Kidney (tissue), 13 donors: ENCODE measurements at regions not wholly inside any gene's neighbourhood (a gene's known extent, or its start where the extent isn't known, plus 50 kb on each side); places are given as distances from the start of the nearest gene placed in this dataset.

Source experiments
- DNase-seq, 5 donors: peaks; one replicate each; pipeline ENCODE4 v3.0.0-alpha.2; 2013 to 2020
- FAIRE-seq: peaks from 2 replicates; lab custom pipeline; 2012; peaks lifted over from hg19 to GRCh38; lab: Jason Lieb, UNC
- H3K27ac ChIP-seq, 2 donors: one replicate each; pipeline ENCODE4 v1.7.0; 2013; ENCODE audit warnings: low read depth in 2 of 2, low read length in 2 of 2, inconsistent platforms in 1 of 2
- H3K27me3 ChIP-seq: one replicate; pipeline ENCODE4 v1.7.1; 2013; ENCODE audit warnings: low read length, inconsistent platforms; ENCODE audit not compliant: control insufficient read depth, insufficient read depth
- H3K36me3 ChIP-seq, 3 donors: one replicate each; pipeline versions ENCODE4 v1.7.0 to v1.7.1; 2013; ENCODE audit warnings: low read length in 3 of 3, control low read depth in 1 of 3, inconsistent platforms in 1 of 3; ENCODE audit not compliant: insufficient read depth in 3 of 3, control insufficient read depth in 2 of 3
- H3K4me1 ChIP-seq, 3 donors: one replicate each; pipeline versions ENCODE4 v1.7.0 to v1.7.1; 2013; ENCODE audit warnings: low read length in 3 of 3, inconsistent platforms in 1 of 3, low read depth in 1 of 3; ENCODE audit not compliant: control insufficient read depth in 2 of 3, insufficient read depth in 2 of 3
- H3K4me3 ChIP-seq, 3 donors: one replicate each; pipeline versions ENCODE4 v1.7.0 to v1.8.1; 2013; ENCODE audit warnings: low read length in 3 of 3, control low read depth in 1 of 3, inconsistent platforms in 1 of 3
- H3K9ac ChIP-seq, 3 donors: one replicate each; pipeline versions ENCODE4 v1.7.0 to v1.7.1; 2013; ENCODE audit warnings: low read length in 3 of 3, control low read depth in 1 of 3, inconsistent platforms in 1 of 3
- H3K9me3 ChIP-seq, 3 donors: one replicate each; pipeline versions ENCODE4 v1.7.0 to v1.7.1; 2013; ENCODE audit warnings: low read length in 3 of 3, control low read depth in 1 of 3, inconsistent platforms in 1 of 3; ENCODE audit not compliant: control insufficient read depth in 2 of 3, insufficient read depth in 1 of 3
- intact Hi-C: fragments of 100-400 bp; cut with DNase I; formaldehyde crosslinking; loops from one replicate; pipeline ENCODE4 v1.11.1; 2022
- TF ChIP-seq, protein P1 (sequence below): IDR thresholded peaks from 3 replicates; pipeline ENCODE4 v1.5.1; 2012; ENCODE audit warnings: mild to moderate bottlenecking, moderate library complexity, borderline replicate concordance; ENCODE audit not compliant: insufficient read depth; ENCODE audit errors: extremely low read depth
- donor health status: control.
- donor health status: control.
- donor health status: control.
- donor health status: control.
- donor health status: control.
- donor health status: DM: yes; HTN: yes; CAD: no.
- donor health status: Normal renal cell carcinoma (clear cell type).

DNA sequence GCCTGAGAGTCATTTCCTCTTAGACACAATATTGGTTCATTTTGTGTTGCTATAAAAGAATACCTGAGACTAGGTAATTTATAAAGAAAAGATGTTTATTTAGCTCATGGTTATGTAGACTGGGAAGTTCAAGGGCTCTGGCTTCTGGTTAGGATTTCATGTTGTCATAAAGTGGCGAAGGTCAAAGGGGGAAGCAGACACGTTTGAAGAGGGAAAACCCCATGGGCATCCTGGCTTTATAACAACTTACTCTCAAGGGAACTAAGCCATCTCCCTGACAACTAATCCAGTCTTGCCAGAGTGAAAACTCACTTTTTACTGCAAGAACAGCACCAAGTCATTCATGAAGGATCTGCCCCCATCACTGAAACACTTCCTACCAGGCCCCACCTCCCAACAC, 89.7 kb upstream of the RNF152 start:
- Histone ChIP-seq H3K4me3 (no peak overlapping the region), H3K9ac (no peak overlapping the region), H3K9me3 (no peaks in the 10 kb centered on the region), H3K4me1 (no peaks in the 10 kb centered on the region), H3K27ac (no peak overlapping the region), H3K36me3 (no peaks in the 10 kb centered on the region), H3K27me3 (no peaks in the 10 kb centered on the region)
- TF ChIP-seq, protein P1, sequence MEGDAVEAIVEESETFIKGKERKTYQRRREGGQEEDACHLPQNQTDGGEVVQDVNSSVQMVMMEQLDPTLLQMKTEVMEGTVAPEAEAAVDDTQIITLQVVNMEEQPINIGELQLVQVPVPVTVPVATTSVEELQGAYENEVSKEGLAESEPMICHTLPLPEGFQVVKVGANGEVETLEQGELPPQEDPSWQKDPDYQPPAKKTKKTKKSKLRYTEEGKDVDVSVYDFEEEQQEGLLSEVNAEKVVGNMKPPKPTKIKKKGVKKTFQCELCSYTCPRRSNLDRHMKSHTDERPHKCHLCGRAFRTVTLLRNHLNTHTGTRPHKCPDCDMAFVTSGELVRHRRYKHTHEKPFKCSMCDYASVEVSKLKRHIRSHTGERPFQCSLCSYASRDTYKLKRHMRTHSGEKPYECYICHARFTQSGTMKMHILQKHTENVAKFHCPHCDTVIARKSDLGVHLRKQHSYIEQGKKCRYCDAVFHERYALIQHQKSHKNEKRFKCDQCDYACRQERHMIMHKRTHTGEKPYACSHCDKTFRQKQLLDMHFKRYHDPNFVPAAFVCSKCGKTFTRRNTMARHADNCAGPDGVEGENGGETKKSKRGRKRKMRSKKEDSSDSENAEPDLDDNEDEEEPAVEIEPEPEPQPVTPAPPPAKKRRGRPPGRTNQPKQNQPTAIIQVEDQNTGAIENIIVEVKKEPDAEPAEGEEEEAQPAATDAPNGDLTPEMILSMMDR: no peak
- DNase-seq: no peak
- FAIRE-seq: no peak
- intact Hi-C loops: no loop called here

DNA sequence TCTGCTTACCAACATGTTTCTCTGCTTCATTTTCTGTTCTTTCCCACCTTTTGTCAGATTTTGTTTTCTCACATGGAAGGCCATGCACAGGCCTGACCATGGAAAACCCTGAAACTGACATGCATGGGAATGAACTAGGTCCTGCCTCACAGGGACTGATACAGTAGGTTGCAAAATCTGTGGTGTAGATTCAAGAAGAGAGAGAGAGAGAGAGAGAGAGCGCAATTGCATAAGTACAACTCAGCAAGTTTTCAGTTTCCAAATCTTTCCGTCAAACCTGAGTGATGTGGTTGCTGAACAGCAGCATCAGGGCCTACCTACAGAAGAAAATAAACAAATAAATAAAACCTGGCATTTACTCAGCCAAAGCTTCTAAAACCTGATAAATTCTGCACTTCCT, 87.5 kb upstream of the RNF152 start:
- Histone ChIP-seq H3K27me3 (no peaks in the 10 kb centered on the region), H3K4me3 (no peak overlapping the region), H3K9ac (no peak overlapping the region), H3K9me3 (no peaks in the 10 kb centered on the region), H3K27ac (no peak overlapping the region), H3K4me1 (no peaks in the 10 kb centered on the region), H3K36me3 (no peaks in the 10 kb centered on the region)
- DNase-seq (no peak), FAIRE-seq (no peak)
- TF ChIP-seq, protein P1: no peak
- intact Hi-C loops: no loop called here

DNA sequence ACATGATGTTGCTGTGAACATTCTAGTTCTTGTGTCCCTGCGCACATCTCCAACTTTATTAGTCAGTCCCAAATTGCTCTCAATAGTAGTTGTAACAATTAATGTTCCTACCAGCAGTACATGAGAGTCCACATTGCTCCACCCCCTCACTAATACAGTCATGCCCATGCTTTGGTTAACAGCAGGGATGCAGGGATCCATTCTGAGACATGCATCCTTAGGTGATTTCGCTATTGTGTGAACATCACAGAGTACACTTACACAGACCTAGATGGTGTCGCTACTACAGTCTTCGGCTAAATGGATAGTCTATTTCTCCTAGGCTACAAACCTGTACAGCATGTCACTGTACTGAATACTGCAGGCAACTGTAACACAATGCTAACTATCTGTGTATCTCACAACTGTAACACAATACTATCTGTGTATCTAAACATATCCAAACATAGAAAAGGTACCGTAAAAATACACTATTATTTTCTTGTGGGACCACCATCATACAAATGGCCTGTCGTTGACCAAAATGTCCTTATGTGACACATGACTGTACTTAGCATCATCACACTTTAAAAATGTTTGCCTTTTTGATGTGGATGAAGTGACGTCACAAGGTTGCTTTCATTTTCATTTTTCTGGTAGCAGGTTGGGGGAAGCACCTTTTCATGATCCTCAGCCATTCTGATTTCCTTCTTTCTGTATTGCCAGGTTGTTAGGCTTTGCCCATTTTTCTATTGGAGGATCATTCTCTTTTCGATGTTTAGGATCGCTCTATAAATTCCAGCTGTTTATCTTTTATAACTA, 82.9 kb upstream of the RNF152 start:
- no peaks in the 10 kb centered on the region for H3K27me3 ChIP-seq
- no peak overlapping the region for H3K4me3 ChIP-seq
- intact Hi-C loops: no loop called here
- H3K9me3 ChIP-seq: no peaks in the 10 kb centered on the region
- TF ChIP-seq, protein P1: no peak
- FAIRE-seq: no peak
- no peak overlapping the region for H3K27ac ChIP-seq
- H3K9ac ChIP-seq: no peak overlapping the region
- no peak for DNase-seq
- no peaks in the 10 kb centered on the region for H3K36me3 ChIP-seq
- H3K4me1 ChIP-seq: no peaks in the 10 kb centered on the region
